IMR-90 (cell line): ENCODE measurements at regions not wholly inside any gene's neighbourhood (a gene's known extent, or its start where the extent isn't known, plus 50 kb on each side); places are given as distances from the start of the nearest gene placed in this dataset.

Experiments
- ATAC-seq: fragments of 200-7000 bp; cut with Tn5 transposase; 2 replicates; pipeline ENCODE4 v1.9.1; 2020; ENCODE audit warnings: low read depth, mild to moderate bottlenecking, moderate library complexity
- BruUV-seq: library from RNA; stranded (reverse); fragments of 400-500 nt; replicated peaks from 2 replicates; lab custom pipeline; 2021; lab: Mats Ljungman, UMichigan
- CTCF ChIA-PET: fragments of 300-600 bp; formaldehyde crosslinking; extraction: SDS; loops from one replicate; lab custom pipeline; 2021; ENCODE audit warnings: antibody characterized with exemption; lab: Yijun Ruan, JAX
- POLR2A ChIA-PET: fragments of 300-600 bp; sonication (Branson Sonifier 250); formaldehyde crosslinking; loops from one replicate; lab custom pipeline; 2022; ENCODE audit warnings: antibody characterized with exemption; ENCODE audit not compliant: unreplicated experiment; lab: Charles Lee
- DNase-seq: peaks from one replicate; pipeline ENCODE4 v3.0.0; 2013
- H2AFZ ChIP-seq: replicated peaks from 2 replicates; pipeline ENCODE3; 2013; ENCODE audit warnings: low read length, mild to moderate bottlenecking; ENCODE audit not compliant: poor library complexity
- H2AK5ac ChIP-seq: 2 replicates; pipeline ENCODE4 v1.6.1; 2013; ENCODE audit warnings: low read depth, low read length, inconsistent platforms
- H2AK9ac ChIP-seq: replicated peaks from 2 replicates; pipeline ENCODE3; 2013; ENCODE audit warnings: mild to moderate bottlenecking, low read depth, low read length, moderate library complexity; ENCODE audit not compliant: poor library complexity
- H2BK120ac ChIP-seq: 2 replicates; pipeline ENCODE4 v1.6.1; 2013; ENCODE audit warnings: low read depth, low read length, inconsistent platforms
- H2BK15ac ChIP-seq: 3 replicates; pipeline ENCODE4 v1.6.1; 2013; ENCODE audit warnings: low read depth, low read length, inconsistent platforms
- H2BK20ac ChIP-seq: 2 replicates; pipeline ENCODE4 v1.6.1; 2013; ENCODE audit warnings: low read depth, mild to moderate bottlenecking, inconsistent platforms, low read length, moderate library complexity
- H2BK5ac ChIP-seq: 2 replicates; pipeline ENCODE4 v1.6.1; 2013; ENCODE audit warnings: mild to moderate bottlenecking, low read depth, low read length, inconsistent platforms; ENCODE audit not compliant: poor library complexity, severe bottlenecking
- H3K14ac ChIP-seq: replicated peaks from 2 replicates; pipeline ENCODE4 v1.6.1; 2013; ENCODE audit warnings: low read depth, low read length, inconsistent platforms
- H3K18ac ChIP-seq: 2 replicates; pipeline ENCODE4 v1.6.1; 2013; ENCODE audit warnings: low read depth, low read length, control low read depth
- H3K23ac ChIP-seq: 2 replicates; pipeline ENCODE4 v1.6.1; 2013; ENCODE audit warnings: low read depth, low read length, inconsistent platforms
- H3K27ac ChIP-seq: 2 replicates; pipeline ENCODE4 v1.5.1; 2013; ENCODE audit warnings: mild to moderate bottlenecking, control low read depth, low read length; ENCODE audit not compliant: insufficient read depth
- H3K27me3 ChIP-seq: 2 replicates; pipeline ENCODE4 v1.6.1; 2013; ENCODE audit warnings: low read length; ENCODE audit not compliant: control insufficient read depth, insufficient read depth
- H3K36me3 ChIP-seq: 2 replicates; pipeline ENCODE4 v1.6.1; 2013; ENCODE audit warnings: low read length, mixed read lengths; ENCODE audit not compliant: control insufficient read depth, insufficient read depth
- H3K4ac ChIP-seq: 2 replicates; pipeline ENCODE4 v1.6.1; 2013; ENCODE audit warnings: low read depth, low read length, inconsistent platforms
- H3K4me1 ChIP-seq: 2 replicates; pipeline ENCODE4 v1.6.1; 2013; ENCODE audit warnings: low read length, mixed read lengths; ENCODE audit not compliant: control insufficient read depth, insufficient read depth
- H3K4me2 ChIP-seq: 2 replicates; pipeline ENCODE4 v1.6.1; 2013; ENCODE audit warnings: low read depth, mild to moderate bottlenecking, control low read depth, low read length, moderate library complexity
- H3K4me3 ChIP-seq: 2 replicates; pipeline ENCODE4 v1.5.1; 2013; ENCODE audit warnings: low read depth, mild to moderate bottlenecking, control low read depth, low read length, moderate library complexity; ENCODE audit not compliant: insufficient read depth
- H3K56ac ChIP-seq: 2 replicates; pipeline ENCODE4 v1.6.1; 2013; ENCODE audit warnings: low read length, inconsistent platforms; ENCODE audit not compliant: insufficient read depth; ENCODE audit errors: extremely low read depth
- H3K79me1 ChIP-seq, 2 experiments: 2 replicates each; pipeline ENCODE4 v1.6.1; 2013; ENCODE audit warnings: low read length in 2 of 2, inconsistent platforms in 1 of 2, low read depth in 1 of 2
- H3K9ac ChIP-seq: 2 replicates; pipeline ENCODE4 v1.6.1; 2013; ENCODE audit warnings: low read depth, low read length, control low read depth
- H3K9me1 ChIP-seq: 2 replicates; pipeline ENCODE4 v1.6.1; 2013; ENCODE audit warnings: low read length, inconsistent platforms; ENCODE audit not compliant: insufficient read depth
- H3K9me3 ChIP-seq: 2 replicates; pipeline ENCODE4 v1.6.1; 2013; ENCODE audit warnings: low read length; ENCODE audit not compliant: control insufficient read depth, insufficient read depth
- H4K20me1 ChIP-seq: 2 replicates; pipeline ENCODE4 v1.6.1; 2013; ENCODE audit warnings: low read length, inconsistent platforms; ENCODE audit not compliant: insufficient read depth
- H4K5ac ChIP-seq: 2 replicates; pipeline ENCODE4 v1.6.1; 2013; ENCODE audit warnings: mild to moderate bottlenecking, low read depth, low read length, control low read depth
- H4K8ac ChIP-seq, 2 experiments: 2 replicates each; pipeline ENCODE4 v1.6.1; 2013; ENCODE audit warnings: low read depth in 2 of 2, low read length in 2 of 2, control low read depth in 1 of 2, inconsistent platforms in 1 of 2
- H4K91ac ChIP-seq: 2 replicates; pipeline ENCODE4 v1.6.1; 2013; ENCODE audit warnings: low read depth, low read length, inconsistent platforms; ENCODE audit not compliant: insufficient read depth
- BHLHE40 ChIP-seq: fragments of 150-350 bp; IDR thresholded peaks from 2 replicates; pipeline ENCODE4 v1.6.1; 2016; ENCODE audit warnings: mild to moderate bottlenecking, low read depth, low read length
- CEBPB ChIP-seq: IDR thresholded peaks from 2 replicates; pipeline ENCODE4 v1.6.1; 2012; ENCODE audit warnings: low read depth, low read length, improper control_type of control experiment
- CHD1 ChIP-seq: IDR thresholded peaks from 2 replicates; pipeline ENCODE4 v1.6.1; 2012; ENCODE audit warnings: low read depth, low read length, improper control_type of control experiment
- ELK1 ChIP-seq: fragments of 150-350 bp; IDR thresholded peaks from 2 replicates; pipeline ENCODE4 v1.6.1; 2016; ENCODE audit warnings: low read depth, mild to moderate bottlenecking, low read length, moderate library complexity, borderline replicate concordance
- FOS ChIP-seq: fragments of 150-350 bp; IDR thresholded peaks from 2 replicates; pipeline ENCODE4 v1.6.1; 2016; ENCODE audit warnings: low read depth, low read length
- MAFK ChIP-seq: IDR thresholded peaks from 2 replicates; pipeline ENCODE4 v1.6.1; 2012; ENCODE audit warnings: low read depth, low read length, improper control_type of control experiment
- MAZ ChIP-seq: IDR thresholded peaks from 2 replicates; pipeline ENCODE4 v1.6.1; 2012; ENCODE audit warnings: low read depth, mild to moderate bottlenecking, low read length, improper control_type of control experiment, moderate library complexity, borderline replicate concordance
- MXI1 ChIP-seq: IDR thresholded peaks from 2 replicates; pipeline ENCODE4 v1.6.1; 2012; ENCODE audit warnings: low read depth, mild to moderate bottlenecking, low read length, moderate library complexity, borderline replicate concordance
- NFE2L2 ChIP-seq: fragments of 150-350 bp; IDR thresholded peaks from 2 replicates; pipeline ENCODE4 v1.6.1; 2016; ENCODE audit warnings: low read depth, mild to moderate bottlenecking, low read length
- POLR2A ChIP-seq: IDR thresholded peaks from 2 replicates; pipeline ENCODE4 v1.6.1; 2012; ENCODE audit warnings: mild to moderate bottlenecking, low read depth, low read length
- RAD21 ChIP-seq: IDR thresholded peaks from 2 replicates; pipeline ENCODE4 v1.6.1; 2012; ENCODE audit warnings: low read length, improper control_type of control experiment
- RCOR1 ChIP-seq: IDR thresholded peaks from 2 replicates; pipeline ENCODE4 v1.6.1; 2012; ENCODE audit warnings: mild to moderate bottlenecking, low read length, improper control_type of control experiment; ENCODE audit not compliant: insufficient replicate concordance
- SMC3 ChIP-seq: fragments of 150-350 bp; IDR thresholded peaks from 2 replicates; pipeline ENCODE4 v1.6.1; 2016; ENCODE audit warnings: low read depth, mild to moderate bottlenecking, antibody characterized with exemption, low read length, moderate library complexity
- WGBS, 2 experiments: methylation state at CpG; one replicate each; pipeline versions ENCODE4 v1.1.5 to v1.1.7; 2013; ENCODE audit warnings: missing lambda C conversion rate in 2 of 2; ENCODE audit not compliant: insufficient read length in 1 of 2; ENCODE audit errors: extremely low coverage in 2 of 2; 5-methylcytosine and 5-hydroxymethylcytosine counted together
- dilution Hi-C: fragments of 300-500 bp; cut with HindIII; formaldehyde crosslinking; loops from one replicate; pipeline ENCODE4 v1.14.3; 2018; ENCODE audit warnings: low sequenced_read_pairs; ENCODE audit not compliant: unreplicated experiment
- in situ Hi-C: fragments of 300-500 bp; cut with MboI; formaldehyde crosslinking; loops from 3 replicates; pipeline ENCODE4 v1.14.3; 2019; ENCODE audit warnings: low sequenced_read_pairs, inconsistent platforms, mixed read lengths
- intact Hi-C: fragments of 100-400 bp; cut with micrococcal nuclease; formaldehyde crosslinking; loops from 2 replicates; pipeline ENCODE4 v1.10.0; 2022
- TF ChIP-seq, protein P1 (sequence below): fragments of 150-350 bp; IDR thresholded peaks from 2 replicates; pipeline ENCODE4 v1.6.1; 2017; ENCODE audit warnings: mild to moderate bottlenecking, antibody characterized with exemption, low read length, low read depth
- TF ChIP-seq, protein P2 (sequence below): conservative IDR thresholded peaks from 2 replicates; pipeline ENCODE4 v1.5.1; 2012; ENCODE audit warnings: mild to moderate bottlenecking, low read depth, low read length, improper control_type of control experiment

GRCh38 chr12:31230004-31230403 is 95.9 kb downstream of the SINHCAF start:
- H3K4me3 ChIP-seq, result no peak overlapping the region
- H3K18ac ChIP-seq, result no peak overlapping the region
- intact Hi-C loops (loop anchor here (10.0 kb wide), 1 partner anchor 245 kb away; no protein-coding TSS in a partner anchor), dilution Hi-C loops (no loop called here), in situ Hi-C loops (no loop called here)
- no peak overlapping the region for H4K8ac ChIP-seq
- no peak overlapping the region for H2BK20ac ChIP-seq
- H3K79me1 ChIP-seq, result no peaks in the 10 kb centered on the region
- H3K4me1 ChIP-seq, result no peaks in the 10 kb centered on the region
- no peak overlapping the region for H4K91ac ChIP-seq
- no peak overlapping the region for H4K5ac ChIP-seq
- no peak overlapping the region for H3K4ac ChIP-seq
- no peak overlapping the region for H2AK9ac ChIP-seq
- H3K14ac ChIP-seq, result no peak overlapping the region
- H3K36me3 ChIP-seq, result no peaks in the 10 kb centered on the region
- no peak overlapping the region for H3K27ac ChIP-seq
- no peak for ATAC-seq
- DNase-seq, result no peak
- BruUV-seq, result no TSS peak
- no peak overlapping the region for H2BK15ac ChIP-seq
- H3K9ac ChIP-seq, result no peak overlapping the region
- no CpG with 5 or more reads among the region's 5 CpGs for WGBS, 2 experiments
- no peak overlapping the region for H2BK5ac ChIP-seq
- H3K9me1 ChIP-seq, result no peaks in the 10 kb centered on the region
- H3K23ac ChIP-seq, result no peak overlapping the region
- H4K20me1 ChIP-seq, result no peaks in the 10 kb centered on the region
- H3K9me3 ChIP-seq, result peaks cover 7% of the 10 kb centered on the region
- H2AFZ ChIP-seq, result no peak overlapping the region
- H3K56ac ChIP-seq, result no peak overlapping the region
- TF ChIP-seq, protein P1, sequence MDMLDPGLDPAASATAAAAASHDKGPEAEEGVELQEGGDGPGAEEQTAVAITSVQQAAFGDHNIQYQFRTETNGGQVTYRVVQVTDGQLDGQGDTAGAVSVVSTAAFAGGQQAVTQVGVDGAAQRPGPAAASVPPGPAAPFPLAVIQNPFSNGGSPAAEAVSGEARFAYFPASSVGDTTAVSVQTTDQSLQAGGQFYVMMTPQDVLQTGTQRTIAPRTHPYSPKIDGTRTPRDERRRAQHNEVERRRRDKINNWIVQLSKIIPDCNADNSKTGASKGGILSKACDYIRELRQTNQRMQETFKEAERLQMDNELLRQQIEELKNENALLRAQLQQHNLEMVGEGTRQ, result no peak
- TF ChIP-seq CEBPB, result no peak
- TF ChIP-seq, protein P2, sequence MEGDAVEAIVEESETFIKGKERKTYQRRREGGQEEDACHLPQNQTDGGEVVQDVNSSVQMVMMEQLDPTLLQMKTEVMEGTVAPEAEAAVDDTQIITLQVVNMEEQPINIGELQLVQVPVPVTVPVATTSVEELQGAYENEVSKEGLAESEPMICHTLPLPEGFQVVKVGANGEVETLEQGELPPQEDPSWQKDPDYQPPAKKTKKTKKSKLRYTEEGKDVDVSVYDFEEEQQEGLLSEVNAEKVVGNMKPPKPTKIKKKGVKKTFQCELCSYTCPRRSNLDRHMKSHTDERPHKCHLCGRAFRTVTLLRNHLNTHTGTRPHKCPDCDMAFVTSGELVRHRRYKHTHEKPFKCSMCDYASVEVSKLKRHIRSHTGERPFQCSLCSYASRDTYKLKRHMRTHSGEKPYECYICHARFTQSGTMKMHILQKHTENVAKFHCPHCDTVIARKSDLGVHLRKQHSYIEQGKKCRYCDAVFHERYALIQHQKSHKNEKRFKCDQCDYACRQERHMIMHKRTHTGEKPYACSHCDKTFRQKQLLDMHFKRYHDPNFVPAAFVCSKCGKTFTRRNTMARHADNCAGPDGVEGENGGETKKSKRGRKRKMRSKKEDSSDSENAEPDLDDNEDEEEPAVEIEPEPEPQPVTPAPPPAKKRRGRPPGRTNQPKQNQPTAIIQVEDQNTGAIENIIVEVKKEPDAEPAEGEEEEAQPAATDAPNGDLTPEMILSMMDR, result no peak
- TF ChIP-seq POLR2A, result no peak
- no peak for TF ChIP-seq FOS
- TF ChIP-seq RAD21, result no peak
- no peak for TF ChIP-seq CHD1
- TF ChIP-seq BHLHE40, result no peak
- TF ChIP-seq MAZ, result no peak
- no peak for TF ChIP-seq MXI1
- TF ChIP-seq SMC3, result no peak
- TF ChIP-seq MAFK, result no peak
- no peak for TF ChIP-seq ELK1
- no peak for TF ChIP-seq NFE2L2
- TF ChIP-seq RCOR1, result no peak
- no peak overlapping the region for H2BK120ac ChIP-seq
- CTCF ChIA-PET, result no interaction called here
- no peak overlapping the region for H3K4me2 ChIP-seq
- H2AK5ac ChIP-seq, result no peak overlapping the region
- H3K27me3 ChIP-seq, result peaks cover 48% of the 10 kb centered on the region
- POLR2A ChIA-PET, result no interaction called here
